Activated T-helper 2 cell treated with anti-CD3 and anti-CD28 coated beads, Interferon-gamma antibody, Interleukin-2, Interleukin-4, amounts not matched to agents 10 μg/mL and 5 μg/mL and 100 μg/mL, durations not matched to agents 14 hours and 24 hours and 36 hours (primary cell): ENCODE measurements at regions not wholly inside any gene's neighbourhood (a gene's known extent, or its start where the extent isn't known, plus 50 kb on each side); places are given as distances from the start of the nearest gene placed in this dataset.
"Not testable (repeated sequence)": the region's sequence is repeated elsewhere in the genome, so short reads cannot be mapped to it uniquely, and the experiment has no call there.

Source experiments
- DNase-seq: peaks from one replicate; pipeline ENCODE4 v3.0.0; 2021; ENCODE audit warnings: low spot score
- H3K27ac Mint-ChIP-seq: one replicate; pipeline ENCODE4 v1.8.0; 2021; ENCODE audit warnings: mixed read lengths
- H3K27me3 Mint-ChIP-seq: one replicate; pipeline ENCODE4 v1.8.0; 2021; ENCODE audit warnings: low read depth, mixed read lengths
- H3K36me3 Mint-ChIP-seq: one replicate; pipeline ENCODE4 v1.8.0; 2021; ENCODE audit warnings: low read depth, mixed read lengths
- H3K4me1 Mint-ChIP-seq: one replicate; pipeline ENCODE4 v1.8.0; 2021; ENCODE audit warnings: low read depth, mixed read lengths
- H3K4me3 Mint-ChIP-seq: one replicate; pipeline ENCODE4 v1.8.0; 2021; ENCODE audit warnings: low read depth, mild to moderate bottlenecking, moderate library complexity, mixed read lengths
- H3K9me3 Mint-ChIP-seq: one replicate; pipeline ENCODE4 v1.8.0; 2021; ENCODE audit warnings: mixed read lengths
- intact Hi-C: fragments of 100-400 bp; cut with micrococcal nuclease; formaldehyde crosslinking; loops from one replicate; pipeline ENCODE4 v1.15.1; 2023

GRCh38 chr5:37929791-37930190, 90.0 kb upstream of the GDNF start:
- Mint-ChIP-seq H3K27me3 (no peaks in the 10 kb centered on the region), H3K27ac (no peak overlapping the region), H3K9me3 (no peaks in the 10 kb centered on the region), H3K4me1 (no peaks in the 10 kb centered on the region), H3K4me3 (no peak overlapping the region), H3K36me3 (no peaks in the 10 kb centered on the region)
- intact Hi-C loops = no loop called here
- no peak for DNase-seq

GRCh38 chr5:37927753-37928152, 87.9 kb upstream of the GDNF start:
- H3K36me3 Mint-ChIP-seq, H3K9me3 Mint-ChIP-seq, H3K4me1 Mint-ChIP-seq, intact Hi-C loops, DNase-seq, H3K4me3 Mint-ChIP-seq, H3K27ac Mint-ChIP-seq, H3K27me3 Mint-ChIP-seq: not testable (repeated sequence)

GRCh38 chr5:37926732-37927131, 86.9 kb upstream of the GDNF start:
- H3K36me3 Mint-ChIP-seq = no peaks in the 10 kb centered on the region
- no peak overlapping the region for H3K4me3 Mint-ChIP-seq
- H3K4me1 Mint-ChIP-seq = no peaks in the 10 kb centered on the region
- intact Hi-C loops = no loop called here
- H3K27me3 Mint-ChIP-seq = no peaks in the 10 kb centered on the region
- no peak overlapping the region for H3K27ac Mint-ChIP-seq
- DNase-seq = no peak
- no peaks in the 10 kb centered on the region for H3K9me3 Mint-ChIP-seq

GRCh38 chr5:37921452-37921851, 81.6 kb upstream of the GDNF start:
- no peak overlapping the region for H3K4me3 Mint-ChIP-seq
- H3K4me1 Mint-ChIP-seq = no peaks in the 10 kb centered on the region
- H3K27me3 Mint-ChIP-seq = peaks cover 6% of the 10 kb centered on the region
- H3K27ac Mint-ChIP-seq = no peak overlapping the region
- intact Hi-C loops = no loop called here
- no peaks in the 10 kb centered on the region for H3K9me3 Mint-ChIP-seq
- H3K36me3 Mint-ChIP-seq = no peaks in the 10 kb centered on the region
- no peak for DNase-seq

GRCh38 chr5:37918424-37918823, 78.6 kb upstream of the GDNF start:
- no peaks in the 10 kb centered on the region for H3K36me3 Mint-ChIP-seq
- no peak overlapping the region for H3K4me3 Mint-ChIP-seq
- no peaks in the 10 kb centered on the region for H3K4me1 Mint-ChIP-seq
- intact Hi-C loops = no loop called here
- no peak overlapping the region for H3K27ac Mint-ChIP-seq
- H3K27me3 Mint-ChIP-seq = peaks cover 8% of the 10 kb centered on the region
- H3K9me3 Mint-ChIP-seq = no peaks in the 10 kb centered on the region
- DNase-seq = no peak

GRCh38 chr5:37916525-37916924, 76.7 kb upstream of the GDNF start:
- H3K27ac Mint-ChIP-seq = no peak overlapping the region
- no peaks in the 10 kb centered on the region for H3K36me3 Mint-ChIP-seq
- no peaks in the 10 kb centered on the region for H3K9me3 Mint-ChIP-seq
- H3K27me3 Mint-ChIP-seq = peaks cover 8% of the 10 kb centered on the region
- intact Hi-C loops = no loop called here
- H3K4me3 Mint-ChIP-seq = no peak overlapping the region
- no peaks in the 10 kb centered on the region for H3K4me1 Mint-ChIP-seq
- no peak for DNase-seq

GRCh38 chr5:37915097-37915736, 75.4 kb upstream of the GDNF start:
- Mint-ChIP-seq H3K27ac (no peak overlapping the region), H3K9me3 (no peaks in the 10 kb centered on the region)

GRCh38 chr5:37909610-37910266, 69.9 kb upstream of the GDNF start:
- DNase-seq, H3K27ac Mint-ChIP-seq, intact Hi-C loops, H3K4me1 Mint-ChIP-seq, H3K4me3 Mint-ChIP-seq, H3K36me3 Mint-ChIP-seq, H3K9me3 Mint-ChIP-seq: not testable (repeated sequence)
- H3K27me3 Mint-ChIP-seq = peaks cover 11% of the 10 kb centered on the region

More at GRCh38 chr5:37915097-37915736, 75.4 kb upstream of the GDNF start:
- no peak overlapping the region for H3K4me3 Mint-ChIP-seq
- H3K36me3 Mint-ChIP-seq = no peaks in the 10 kb centered on the region
- H3K27me3 Mint-ChIP-seq = peaks cover 14% of the 10 kb centered on the region
- intact Hi-C loops = no loop called here
- DNase-seq = no peak
- no peaks in the 10 kb centered on the region for H3K4me1 Mint-ChIP-seq

GRCh38 chr5:37906416-37906815, 66.6 kb upstream of the GDNF start:
- peaks cover 11% of the 10 kb centered on the region for H3K27me3 Mint-ChIP-seq
- no peaks in the 10 kb centered on the region for H3K9me3 Mint-ChIP-seq
- no peak overlapping the region for H3K4me3 Mint-ChIP-seq
- no peak for DNase-seq
- H3K27ac Mint-ChIP-seq = no peak overlapping the region
- H3K4me1 Mint-ChIP-seq = no peaks in the 10 kb centered on the region
- intact Hi-C loops = no loop called here
- no peaks in the 10 kb centered on the region for H3K36me3 Mint-ChIP-seq

GRCh38 chr5:37905230-37905629, 65.4 kb upstream of the GDNF start:
- Mint-ChIP-seq H3K4me3 (no peak overlapping the region), H3K4me1 (no peaks in the 10 kb centered on the region), H3K36me3 (no peaks in the 10 kb centered on the region), H3K27ac (no peak overlapping the region), H3K27me3 (peaks cover 6% of the 10 kb centered on the region), H3K9me3 (no peaks in the 10 kb centered on the region)
- no peak for DNase-seq
- intact Hi-C loops = no loop called here

GRCh38 chr5:37902323-37902722, 62.5 kb upstream of the GDNF start:
- Mint-ChIP-seq H3K4me1 (no peaks in the 10 kb centered on the region), H3K27me3 (no peaks in the 10 kb centered on the region), H3K27ac (no peak overlapping the region), H3K9me3 (no peaks in the 10 kb centered on the region), H3K4me3 (no peak overlapping the region), H3K36me3 (no peaks in the 10 kb centered on the region)
- no peak for DNase-seq
- intact Hi-C loops = no loop called here

GRCh38 chr5:37900692-37901091, 60.9 kb upstream of the GDNF start:
- DNase-seq = no peak
- intact Hi-C loops = no loop called here
- no peaks in the 10 kb centered on the region for H3K9me3 Mint-ChIP-seq

GRCh38 chr5:37899037-37899436, 59.2 kb upstream of the GDNF start:
- intact Hi-C loops = no loop called here
- Mint-ChIP-seq H3K36me3 (no peaks in the 10 kb centered on the region), H3K27ac (no peak overlapping the region), H3K4me1 (no peaks in the 10 kb centered on the region), H3K9me3 (no peaks in the 10 kb centered on the region), H3K27me3 (no peaks in the 10 kb centered on the region), H3K4me3 (no peak overlapping the region)
- no peak for DNase-seq

More at GRCh38 chr5:37900692-37901091, 60.9 kb upstream of the GDNF start:
- Mint-ChIP-seq H3K27me3 (no peaks in the 10 kb centered on the region), H3K27ac (no peak overlapping the region), H3K4me1 (no peaks in the 10 kb centered on the region), H3K4me3 (no peak overlapping the region), H3K36me3 (no peaks in the 10 kb centered on the region)
